ENCODE measurements at regions not wholly inside any gene's neighbourhood (a gene's known extent, or its start where the extent isn't known, plus 50 kb on each side); places are given as distances from the start of the nearest gene placed in this dataset.
"Not testable (repeated sequence)": the region's sequence is repeated elsewhere in the genome, so short reads cannot be mapped to it uniquely, and the experiment has no call there.

DNA sequence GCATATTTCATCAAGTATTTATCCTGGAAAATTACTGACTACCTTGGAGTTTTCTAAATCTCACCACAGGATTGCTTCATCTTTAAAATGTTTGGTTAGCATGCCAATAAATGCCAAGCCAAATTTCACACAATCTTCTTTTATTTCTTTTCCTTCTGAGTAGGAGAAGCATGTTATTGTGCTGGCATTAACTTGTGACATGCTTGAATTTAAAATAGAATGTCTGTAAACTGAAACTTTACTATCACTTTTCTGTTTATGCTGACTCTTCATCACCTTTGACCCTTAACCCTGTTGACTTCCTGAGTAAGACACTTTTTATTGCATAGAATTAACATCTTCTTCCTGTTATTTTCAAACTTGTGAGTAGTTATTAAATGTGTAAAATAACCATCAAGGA, 56.2 kb upstream of the LRRTM4 start:
- in situ Hi-C loops (cut with HindIII; ENCODE audit: low pct_unique_long_range_greater_than_20kb, low sequenced_read_pairs): no loop called here
- TF ChIP-seq JUND (IDR thresholded peaks at IDR 0.05; ENCODE audit: low read depth): no peak
- DNase-seq (ENCODE audit: low read depth in 1 of 2, low spot score in 1 of 2): no peak

GRCh38 chr2:77579076-77579769, 57.0 kb upstream of the LRRTM4 start:
- no peak for DNase-seq (ENCODE audit: low read depth in 1 of 2, low spot score in 1 of 2)
- TF ChIP-seq JUND (IDR thresholded peaks at IDR 0.05; ENCODE audit: low read depth): no peak
- in situ Hi-C loops (cut with HindIII; ENCODE audit: low pct_unique_long_range_greater_than_20kb, low sequenced_read_pairs): no loop called here

DNA sequence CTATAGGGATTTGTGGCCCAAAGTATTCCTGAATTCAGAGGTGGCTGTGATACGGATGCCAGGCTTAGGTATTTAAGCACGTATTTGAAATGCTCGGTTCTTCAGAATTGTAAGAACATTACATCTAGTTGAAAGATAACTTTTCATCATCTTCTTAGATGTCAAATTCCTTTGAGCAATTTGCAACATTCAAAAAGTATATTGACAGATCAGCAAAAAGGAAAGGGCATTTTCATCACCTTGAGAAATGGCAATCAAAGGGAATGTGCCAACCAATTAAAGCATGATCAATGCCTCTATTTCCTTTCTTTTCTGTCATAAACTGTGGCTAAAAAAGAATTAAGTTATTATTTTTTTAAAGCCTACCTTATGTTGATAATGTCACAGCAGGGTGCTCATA, 66.3 kb upstream of the LRRTM4 start:
- in situ Hi-C loops (cut with HindIII; ENCODE audit: low pct_unique_long_range_greater_than_20kb, low sequenced_read_pairs): no loop called here
- TF ChIP-seq JUND (IDR thresholded peaks at IDR 0.05; ENCODE audit: low read depth): no peak
- no peak for DNase-seq (ENCODE audit: low read depth in 1 of 2, low spot score in 1 of 2)

GRCh38 chr2:77590298-77590917, 68.2 kb upstream of the LRRTM4 start:
- no peak for TF ChIP-seq JUND (IDR thresholded peaks at IDR 0.05; ENCODE audit: low read depth)
- in situ Hi-C loops (cut with HindIII; ENCODE audit: low pct_unique_long_range_greater_than_20kb, low sequenced_read_pairs): no loop called here
- DNase-seq (ENCODE audit: low read depth in 1 of 2, low spot score in 1 of 2): no peak

- in situ Hi-C loops (cut with HindIII; ENCODE audit: low pct_unique_long_range_greater_than_20kb, low sequenced_read_pairs); DNase-seq (ENCODE audit: low read depth in 1 of 2, low spot score in 1 of 2): not testable (repeated sequence)
These were observed 70.8 kb upstream of the LRRTM4 start for GRCh38 chr2:77592955-77593354.

GRCh38 chr2:77602771-77603170, 80.6 kb upstream of the LRRTM4 start:
- DNase-seq (ENCODE audit: low read depth in 1 of 2, low spot score in 1 of 2): no peak
- no peak for TF ChIP-seq JUND (IDR thresholded peaks at IDR 0.05; ENCODE audit: low read depth)
- in situ Hi-C loops (cut with HindIII; ENCODE audit: low pct_unique_long_range_greater_than_20kb, low sequenced_read_pairs): no loop called here

DNA sequence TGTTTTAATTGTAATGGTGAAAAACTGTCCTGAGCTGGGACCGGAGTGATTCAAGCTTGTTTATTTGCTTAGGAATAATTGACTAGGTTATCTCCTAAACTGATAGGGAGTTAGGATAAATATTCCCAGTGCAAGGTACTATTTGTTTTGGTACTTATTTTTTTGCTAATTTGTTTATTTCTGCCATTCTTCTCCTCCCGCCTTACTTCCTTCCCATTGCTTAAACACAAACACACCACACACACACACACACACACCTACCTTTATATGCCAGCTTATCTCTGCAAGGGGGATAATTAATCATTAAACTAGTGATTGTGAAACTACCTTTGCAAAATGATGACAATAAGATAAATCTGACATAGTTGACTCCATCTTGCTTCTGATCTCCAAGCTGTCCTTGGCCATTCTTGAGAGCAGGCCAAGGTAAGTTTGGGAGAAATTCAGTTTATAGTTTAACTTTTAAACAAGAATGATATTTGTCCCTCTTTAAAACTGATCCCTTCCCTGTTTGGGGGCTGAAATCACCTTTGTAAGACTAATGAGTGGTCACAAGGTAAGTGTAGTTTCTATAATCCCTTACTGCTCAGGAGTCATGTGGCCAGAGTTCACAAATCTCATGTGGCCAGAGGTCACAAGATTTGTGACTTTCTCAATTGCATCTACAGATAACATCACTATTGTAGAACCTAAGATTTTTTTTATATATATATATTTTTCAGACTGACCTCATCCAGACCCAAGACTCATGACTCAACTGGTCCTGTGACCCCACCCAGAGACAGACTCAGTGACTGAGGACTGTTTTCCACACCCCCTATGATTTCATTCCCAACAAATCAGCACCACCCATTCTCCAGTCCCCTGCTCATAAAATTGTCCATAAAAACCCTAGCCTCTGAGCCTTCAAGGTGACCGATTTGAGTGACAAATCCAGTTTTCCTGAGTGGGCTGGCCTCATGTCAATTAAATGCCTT, 83.1 kb upstream of the LRRTM4 start:
- DNase-seq (ENCODE audit: low read depth in 1 of 2, low spot score in 1 of 2): no peak
- in situ Hi-C loops (cut with HindIII; ENCODE audit: low pct_unique_long_range_greater_than_20kb, low sequenced_read_pairs): no loop called here
- TF ChIP-seq JUND (IDR thresholded peaks at IDR 0.05; ENCODE audit: low read depth): no peak

GRCh38 chr2:77608510-77608909, 86.3 kb upstream of the LRRTM4 start:
- in situ Hi-C loops (cut with HindIII; ENCODE audit: low pct_unique_long_range_greater_than_20kb, low sequenced_read_pairs): no loop called here
- no peak for TF ChIP-seq JUND (IDR thresholded peaks at IDR 0.05; ENCODE audit: low read depth)
- DNase-seq (ENCODE audit: low read depth in 1 of 2, low spot score in 1 of 2): no peak

DNA sequence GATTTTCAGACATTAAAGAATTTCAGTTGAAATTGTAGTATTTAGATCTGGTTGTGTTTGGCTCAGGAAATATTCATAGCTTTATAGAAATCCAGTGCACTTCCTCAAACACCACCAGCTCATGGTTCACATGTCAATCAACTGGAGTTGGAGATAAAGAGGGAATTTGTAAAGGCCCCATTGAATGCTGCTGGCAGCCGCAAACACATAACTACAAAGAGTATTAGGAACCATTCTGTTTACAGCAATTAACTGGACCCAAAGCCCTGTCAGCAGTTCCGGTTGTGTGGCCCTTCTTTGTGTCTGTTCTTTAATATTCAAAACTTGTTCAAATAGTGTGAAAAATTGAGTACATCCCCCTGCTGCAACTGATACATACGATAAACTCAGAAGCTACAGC, 107.4 kb upstream of the LRRTM4 start:
- DNase-seq (ENCODE audit: low read depth in 1 of 2, low spot score in 1 of 2): no peak
- in situ Hi-C loops (cut with HindIII; ENCODE audit: low pct_unique_long_range_greater_than_20kb, low sequenced_read_pairs): no loop called here
- TF ChIP-seq JUND (IDR thresholded peaks at IDR 0.05; ENCODE audit: low read depth): no peak

GRCh38 chr2:77631007-77631406, 108.8 kb upstream of the LRRTM4 start:
- DNase-seq (ENCODE audit: low read depth in 1 of 2, low spot score in 1 of 2): no peak
- in situ Hi-C loops (cut with HindIII; ENCODE audit: low pct_unique_long_range_greater_than_20kb, low sequenced_read_pairs): no loop called here

DNA sequence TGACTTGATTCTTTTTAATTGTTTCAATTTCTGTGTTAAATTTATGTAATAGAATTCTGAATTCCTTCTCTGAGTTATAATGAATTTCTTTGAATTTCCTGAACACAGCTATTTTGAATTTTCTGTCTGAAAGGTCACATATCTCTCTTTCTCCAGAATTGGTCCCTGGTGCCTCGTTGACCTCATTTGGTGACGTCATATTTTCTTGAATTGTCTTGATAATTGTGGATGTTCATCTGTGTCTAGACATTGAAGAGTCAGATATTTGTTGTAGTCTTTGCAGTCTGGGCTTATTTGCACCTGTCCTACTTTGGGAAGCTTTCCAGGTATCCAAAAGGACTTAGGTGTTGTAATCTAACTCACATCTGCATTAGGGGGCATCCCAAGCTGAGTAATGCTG, 111.4 kb upstream of the LRRTM4 start:
- no peak for TF ChIP-seq JUND (IDR thresholded peaks at IDR 0.05; ENCODE audit: low read depth)
- in situ Hi-C loops (cut with HindIII; ENCODE audit: low pct_unique_long_range_greater_than_20kb, low sequenced_read_pairs): no loop called here
- no peak for DNase-seq (ENCODE audit: low read depth in 1 of 2, low spot score in 1 of 2)

More at GRCh38 chr2:77631007-77631406, 108.8 kb upstream of the LRRTM4 start:
- no peak for TF ChIP-seq JUND (IDR thresholded peaks at IDR 0.05; ENCODE audit: low read depth)

- no peak for DNase-seq (ENCODE audit: low read depth in 1 of 2, low spot score in 1 of 2)
- no peak for TF ChIP-seq JUND (IDR thresholded peaks at IDR 0.05; ENCODE audit: low read depth)
- in situ Hi-C loops (cut with HindIII; ENCODE audit: low pct_unique_long_range_greater_than_20kb, low sequenced_read_pairs): no loop called here
These were observed 118.7 kb upstream of the LRRTM4 start for GRCh38 chr2:77640924-77641323.

- DNase-seq (ENCODE audit: low read depth in 1 of 2, low spot score in 1 of 2): no peak
- in situ Hi-C loops (cut with HindIII; ENCODE audit: low pct_unique_long_range_greater_than_20kb, low sequenced_read_pairs): no loop called here
- no peak for TF ChIP-seq JUND (IDR thresholded peaks at IDR 0.05; ENCODE audit: low read depth)
These were observed 120.2 kb upstream of the LRRTM4 start for GRCh38 chr2:77642339-77642738.
